Left ventricle myocardium inferior (tissue), 1 donor: ENCODE measurements at regions not wholly inside any gene's neighbourhood (a gene's known extent, or its start where the extent isn't known, plus 50 kb on each side); places are given as distances from the start of the nearest gene placed in this dataset.

ENCODE experiments used
- DNase-seq: peaks from one replicate; pipeline ENCODE4 v3.0.0-alpha.2; 2020
- H3K27ac ChIP-seq: fragments of 200-600 bp; replicated peaks from 2 replicates; pipeline ENCODE4 v1.8.0; 2021
- H3K27me3 ChIP-seq: fragments of 200-600 bp; 2 replicates; pipeline ENCODE4 v1.8.0; 2021; ENCODE audit warnings: low read depth
- H3K36me3 ChIP-seq: fragments of 200-600 bp; 2 replicates; pipeline ENCODE4 v1.8.0; 2021
- H3K4me1 ChIP-seq: fragments of 200-600 bp; 2 replicates; pipeline ENCODE4 v1.8.0; 2021
- H3K4me3 ChIP-seq: fragments of 200-600 bp; 2 replicates; pipeline ENCODE4 v1.8.0; 2021; ENCODE audit warnings: mild to moderate bottlenecking, moderate library complexity
- H3K9me3 ChIP-seq: fragments of 200-600 bp; replicated peaks from 2 replicates; pipeline ENCODE4 v1.8.0; 2021
- intact Hi-C: fragments of 100-400 bp; cut with micrococcal nuclease; formaldehyde crosslinking; loops from one replicate; pipeline ENCODE4 v1.11.0; 2022
- TF ChIP-seq, protein P1 (sequence below): fragments of 200-600 bp; IDR thresholded peaks from 2 replicates; pipeline ENCODE4 v1.8.0; 2021; ENCODE audit warnings: antibody characterized with exemption, mild to moderate bottlenecking, borderline replicate concordance
- donor health status: DM: no; HTN: yes; CAD: no; lungs with severe emphysema.

DNA sequence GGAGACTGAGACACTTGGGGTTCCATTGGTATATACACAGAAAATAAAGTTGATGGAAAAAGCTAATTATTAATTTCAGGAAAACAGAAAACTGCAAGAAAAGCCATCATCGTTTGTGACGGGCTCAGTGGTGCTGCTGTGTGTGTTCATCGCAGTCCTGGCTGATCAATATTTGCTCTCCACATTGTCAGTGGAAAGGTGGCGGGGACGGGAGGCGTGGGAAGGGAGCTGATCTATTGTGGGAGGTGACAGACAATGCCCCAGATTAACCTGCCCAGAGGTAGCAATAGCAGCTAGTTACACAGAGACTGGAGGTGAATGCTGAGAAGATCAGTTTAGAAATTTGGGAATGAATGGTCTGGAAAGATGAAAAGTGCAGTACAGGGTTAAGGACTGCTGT is 50.0 kb upstream of the CTDP1 start:
- Histone ChIP-seq H3K4me1 (no peaks in the 10 kb centered on the region), H3K27me3 (peaks cover 45% of the 10 kb centered on the region), H3K9me3 (no peaks in the 10 kb centered on the region), H3K27ac (no peak overlapping the region), H3K4me3 (no peak overlapping the region), H3K36me3 (no peaks in the 10 kb centered on the region)
- no peak for DNase-seq
- TF ChIP-seq, protein P1, sequence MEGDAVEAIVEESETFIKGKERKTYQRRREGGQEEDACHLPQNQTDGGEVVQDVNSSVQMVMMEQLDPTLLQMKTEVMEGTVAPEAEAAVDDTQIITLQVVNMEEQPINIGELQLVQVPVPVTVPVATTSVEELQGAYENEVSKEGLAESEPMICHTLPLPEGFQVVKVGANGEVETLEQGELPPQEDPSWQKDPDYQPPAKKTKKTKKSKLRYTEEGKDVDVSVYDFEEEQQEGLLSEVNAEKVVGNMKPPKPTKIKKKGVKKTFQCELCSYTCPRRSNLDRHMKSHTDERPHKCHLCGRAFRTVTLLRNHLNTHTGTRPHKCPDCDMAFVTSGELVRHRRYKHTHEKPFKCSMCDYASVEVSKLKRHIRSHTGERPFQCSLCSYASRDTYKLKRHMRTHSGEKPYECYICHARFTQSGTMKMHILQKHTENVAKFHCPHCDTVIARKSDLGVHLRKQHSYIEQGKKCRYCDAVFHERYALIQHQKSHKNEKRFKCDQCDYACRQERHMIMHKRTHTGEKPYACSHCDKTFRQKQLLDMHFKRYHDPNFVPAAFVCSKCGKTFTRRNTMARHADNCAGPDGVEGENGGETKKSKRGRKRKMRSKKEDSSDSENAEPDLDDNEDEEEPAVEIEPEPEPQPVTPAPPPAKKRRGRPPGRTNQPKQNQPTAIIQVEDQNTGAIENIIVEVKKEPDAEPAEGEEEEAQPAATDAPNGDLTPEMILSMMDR = no peak
- intact Hi-C loops = no loop called here
